ENCODE measurements at regions not wholly inside any gene's neighbourhood (a gene's known extent, or its start where the extent isn't known, plus 50 kb on each side); places are given as distances from the start of the nearest gene placed in this dataset.

DNA sequence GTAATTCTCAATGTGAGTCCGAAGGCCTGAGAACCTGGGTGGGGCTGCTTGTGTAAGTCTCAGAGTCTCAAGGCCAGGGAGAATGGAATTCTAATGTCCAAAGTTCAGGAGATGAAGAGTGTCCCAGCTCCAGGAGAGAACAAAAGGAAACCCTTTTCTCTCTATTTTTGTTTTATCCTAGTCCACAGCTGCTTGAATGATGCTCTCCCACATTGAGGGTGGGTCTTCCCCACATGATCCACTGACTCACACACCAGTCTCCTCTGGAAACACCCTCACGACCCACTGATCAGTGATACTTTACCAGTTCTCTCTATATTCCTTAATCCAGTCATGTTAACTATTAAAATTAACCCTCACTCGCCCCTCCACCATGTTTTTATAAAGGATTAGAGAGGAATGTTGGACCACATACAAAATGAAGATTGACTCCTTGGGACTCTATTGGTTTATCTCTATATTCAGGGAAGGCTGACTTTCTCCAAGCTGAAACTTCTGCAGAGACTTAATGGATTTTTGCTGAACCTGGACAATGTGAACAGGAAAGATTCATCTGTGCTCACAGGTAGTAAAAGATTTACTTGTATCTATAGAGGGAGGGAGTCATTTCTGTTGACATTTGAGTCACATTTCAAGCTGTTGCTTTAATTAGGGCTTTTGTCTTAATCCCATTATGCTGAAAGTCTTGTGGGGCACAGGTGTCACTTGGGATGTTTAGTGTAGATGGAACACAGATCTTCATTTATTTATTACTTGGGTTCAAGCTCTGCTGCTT is 1061.0 kb upstream of the TMEM132C start:
- TF ChIP-seq GATA3 (IDR thresholded peaks at IDR 0.05; ENCODE audit: low read depth, low read length) (no peak), GATA2 (IDR thresholded peaks at IDR 0.05; ENCODE audit: low read depth, low read length) (no peak)

DNA sequence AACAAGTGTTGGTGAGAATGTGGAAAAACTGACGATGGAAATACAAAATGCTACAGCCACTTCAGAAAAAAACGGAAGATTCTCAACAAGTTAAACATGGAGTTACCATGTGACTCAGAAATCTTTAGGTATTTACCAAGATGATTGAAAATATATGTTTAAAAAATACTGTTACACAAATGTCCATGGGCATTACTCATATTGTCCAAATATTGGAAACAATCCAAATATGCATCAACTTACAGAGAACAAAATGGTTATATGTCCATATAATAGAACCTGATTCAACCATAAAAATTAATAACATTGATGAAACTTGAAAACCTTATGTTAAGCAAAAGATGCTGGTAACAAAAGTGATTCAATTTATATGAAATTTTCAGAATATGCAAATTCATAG is 1057.7 kb upstream of the TMEM132C start:
- TF ChIP-seq GATA2 (IDR thresholded peaks at IDR 0.05; ENCODE audit: low read depth, low read length) (no peak), GATA3 (IDR thresholded peaks at IDR 0.05; ENCODE audit: low read depth, low read length) (no peak)

DNA sequence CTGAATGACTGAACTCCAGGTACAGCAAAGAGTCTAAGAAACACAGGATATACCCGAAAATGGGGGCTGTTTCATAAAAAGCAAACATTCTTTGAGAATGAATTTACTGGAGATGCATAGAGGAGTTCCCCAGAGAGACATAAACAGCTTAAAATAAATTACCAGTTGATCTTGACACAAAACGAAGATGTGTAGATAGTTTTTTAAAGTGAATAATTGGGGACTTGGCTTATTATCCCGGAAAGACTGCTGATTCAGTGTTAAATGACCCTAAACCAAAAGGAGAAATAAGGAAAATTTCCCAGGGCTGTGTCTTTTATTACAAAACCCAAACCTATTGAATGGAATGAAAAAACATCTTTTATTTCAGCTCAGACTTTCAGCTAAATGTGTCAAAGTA is 1052.8 kb upstream of the TMEM132C start:
- TF ChIP-seq GATA3 (IDR thresholded peaks at IDR 0.05; ENCODE audit: low read depth, low read length) (no peak), GATA2 (IDR thresholded peaks at IDR 0.05; ENCODE audit: low read depth, low read length) (no peak)

DNA sequence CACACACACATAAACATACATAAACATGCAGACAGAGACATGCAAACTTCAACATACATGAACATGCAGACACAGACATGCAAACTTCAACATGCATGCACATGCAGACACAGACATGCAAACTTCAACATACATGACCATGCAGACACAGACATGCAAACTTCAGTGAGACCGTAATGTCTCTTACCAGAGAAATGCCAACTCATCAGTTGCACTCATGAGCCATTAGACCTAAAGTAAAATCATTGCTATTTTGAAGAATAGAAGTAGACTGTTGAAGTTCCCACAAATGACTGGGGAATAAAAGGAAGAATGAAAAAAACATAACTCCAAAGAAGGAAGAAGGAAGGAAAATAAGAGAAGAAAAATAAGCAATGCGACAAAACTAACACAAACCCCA is 1044.0 kb upstream of the TMEM132C start:
- TF ChIP-seq GATA3 (IDR thresholded peaks at IDR 0.05; ENCODE audit: low read depth, low read length) (no peak), GATA2 (IDR thresholded peaks at IDR 0.05; ENCODE audit: low read depth, low read length) (no peak)

DNA sequence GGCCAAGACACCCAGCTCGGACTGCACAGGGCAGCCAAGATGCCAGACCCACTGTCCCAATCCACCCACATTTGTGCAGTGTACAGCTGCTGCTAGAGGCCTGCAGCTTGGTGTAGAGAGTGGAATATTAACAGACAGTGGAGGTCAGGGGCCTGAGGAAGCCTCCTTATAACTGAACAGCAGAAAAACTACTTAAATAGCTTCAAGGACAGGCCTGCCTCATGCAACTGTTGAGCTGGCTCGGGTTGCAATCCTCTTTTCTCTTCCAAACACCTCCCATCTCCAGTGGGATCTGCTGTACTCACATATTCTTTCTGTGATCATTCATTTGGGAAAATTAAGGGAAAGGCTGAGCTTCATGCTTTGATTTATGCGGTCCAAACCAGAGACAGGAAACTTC is 1043.2 kb upstream of the TMEM132C start:
- TF ChIP-seq GATA2 (IDR thresholded peaks at IDR 0.05; ENCODE audit: low read depth, low read length) (no peak), GATA3 (IDR thresholded peaks at IDR 0.05; ENCODE audit: low read depth, low read length) (no peak)

DNA sequence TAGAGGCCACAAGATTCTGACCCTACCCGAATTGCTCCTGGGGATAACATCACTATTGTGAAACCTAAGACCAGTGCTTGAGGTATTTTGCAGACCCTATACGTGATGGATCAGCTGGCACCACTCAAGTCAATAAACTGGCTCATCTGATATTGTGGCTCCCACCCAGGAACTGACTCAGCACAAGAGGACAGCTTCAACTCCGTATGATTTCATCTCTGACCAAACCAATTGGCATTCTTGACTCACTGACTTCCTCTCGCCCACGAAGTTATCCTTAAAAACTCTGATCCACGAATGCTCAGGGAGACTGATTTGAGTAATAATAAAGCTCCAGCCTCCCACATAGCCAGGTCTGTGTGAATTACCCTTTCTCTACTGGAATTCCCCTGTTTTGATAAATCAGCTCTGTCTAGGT is 1036.1 kb upstream of the TMEM132C start:
- no peak for TF ChIP-seq GATA3 (IDR thresholded peaks at IDR 0.05; ENCODE audit: low read depth, low read length)
- no peak for TF ChIP-seq GATA2 (IDR thresholded peaks at IDR 0.05; ENCODE audit: low read depth, low read length)

DNA sequence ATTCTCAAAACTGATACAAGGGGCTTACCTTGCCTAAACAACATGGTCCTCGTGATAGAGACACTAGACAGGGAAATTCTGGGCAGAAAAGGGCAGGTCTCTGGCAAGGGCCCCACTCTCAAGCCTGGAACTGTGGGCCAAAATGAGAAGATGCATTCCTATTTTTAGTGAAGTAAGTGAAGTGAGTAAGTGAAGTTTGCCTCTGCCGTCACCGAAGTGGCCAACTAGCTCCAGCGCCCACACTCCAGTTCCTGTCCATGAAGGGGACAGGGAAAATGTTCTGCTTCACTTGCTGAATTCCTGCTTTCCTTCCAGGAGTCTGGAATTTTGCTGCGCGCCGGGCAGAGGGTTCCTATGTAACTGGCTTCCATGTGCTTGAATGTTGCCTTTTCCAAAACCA is 1035.6 kb upstream of the TMEM132C start:
- TF ChIP-seq GATA3 (IDR thresholded peaks at IDR 0.05; ENCODE audit: low read depth, low read length) (no peak), GATA2 (IDR thresholded peaks at IDR 0.05; ENCODE audit: low read depth, low read length) (no peak)

DNA sequence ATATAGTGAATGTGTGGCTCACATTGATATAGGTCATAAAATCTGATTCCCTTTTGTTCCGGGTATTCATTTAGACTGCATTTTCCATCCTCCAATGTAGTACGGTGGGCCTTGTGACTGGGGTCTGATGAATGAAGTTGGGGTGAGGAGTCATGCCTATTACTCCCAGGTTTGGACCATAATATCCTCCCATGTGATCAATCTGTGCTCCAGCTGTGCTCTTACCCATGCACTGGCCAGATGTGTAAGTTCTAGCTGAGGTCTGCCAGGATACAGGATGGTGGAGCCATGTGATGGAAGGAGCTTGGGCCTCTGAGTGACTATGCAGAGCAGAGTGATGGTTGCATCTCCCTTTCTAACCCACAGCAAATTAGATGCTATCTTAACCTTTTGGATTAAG is 1034.0 kb upstream of the TMEM132C start:
- TF ChIP-seq GATA3 (IDR thresholded peaks at IDR 0.05; ENCODE audit: low read depth, low read length) (no peak), GATA2 (IDR thresholded peaks at IDR 0.05; ENCODE audit: low read depth, low read length) (no peak)

DNA sequence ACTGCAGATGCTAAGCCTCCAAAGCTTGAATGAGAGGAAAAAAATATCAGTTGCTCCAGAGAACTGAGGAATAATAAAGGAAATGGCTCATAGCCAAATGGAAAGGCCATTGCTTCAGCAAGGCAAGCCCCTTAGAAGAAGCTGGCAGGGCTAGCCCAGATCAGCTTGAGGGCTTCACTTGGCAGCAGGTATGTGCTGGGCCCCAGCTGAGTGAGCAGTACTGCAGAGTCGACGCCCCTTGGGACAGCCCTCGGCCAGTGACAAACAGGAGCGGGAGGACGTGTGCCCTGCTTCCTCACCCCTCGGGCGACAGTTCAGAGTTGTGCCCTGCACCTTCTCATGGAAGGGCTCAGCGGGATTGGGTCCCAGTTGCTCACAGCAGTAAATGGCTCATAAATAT is 1031.2 kb upstream of the TMEM132C start:
- no peak for TF ChIP-seq GATA2 (IDR thresholded peaks at IDR 0.05; ENCODE audit: low read depth, low read length)
- no peak for TF ChIP-seq GATA3 (IDR thresholded peaks at IDR 0.05; ENCODE audit: low read depth, low read length)

DNA sequence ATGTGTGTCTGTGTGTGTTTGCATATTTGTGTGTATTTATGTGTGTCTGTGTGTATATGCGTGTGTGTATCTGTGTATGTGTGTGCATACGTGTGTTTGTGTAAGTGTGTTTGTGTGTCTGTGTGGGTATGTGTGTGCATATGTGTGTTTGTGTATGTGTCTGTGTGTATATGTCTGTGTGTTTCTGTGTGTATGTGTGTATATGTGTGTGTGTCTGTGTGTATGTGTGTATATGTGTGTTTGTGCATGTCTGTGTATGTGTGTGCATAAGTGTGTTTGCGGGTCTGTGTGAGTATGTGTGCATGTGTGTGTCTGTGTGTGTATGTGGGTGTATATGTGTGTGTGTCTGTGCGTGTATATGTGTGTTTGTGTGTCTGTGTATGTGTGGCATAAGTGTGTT is 1030.5 kb upstream of the TMEM132C start:
- TF ChIP-seq GATA3 (IDR thresholded peaks at IDR 0.05; ENCODE audit: low read depth, low read length) = no peak
- no peak for TF ChIP-seq GATA2 (IDR thresholded peaks at IDR 0.05; ENCODE audit: low read depth, low read length)

DNA sequence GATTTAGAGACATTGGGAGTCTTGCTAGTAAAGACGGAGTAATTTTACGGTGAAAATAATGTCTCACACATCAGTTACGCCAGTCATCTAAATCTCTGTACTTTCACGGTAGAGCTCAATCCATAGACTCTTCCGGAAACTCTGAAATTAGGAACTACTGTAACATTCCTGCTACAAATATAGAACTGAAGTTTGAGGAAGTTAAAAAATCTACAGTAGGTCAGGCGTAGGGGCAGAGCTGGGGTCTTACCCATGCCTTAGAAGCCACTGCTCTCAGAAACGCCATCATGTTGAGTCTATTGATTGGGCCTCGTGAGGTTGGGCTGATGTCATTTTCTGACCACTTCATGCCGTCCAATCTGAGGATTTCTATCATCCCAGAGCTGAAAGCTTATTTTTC is 1029.8 kb upstream of the TMEM132C start:
- TF ChIP-seq GATA2 (IDR thresholded peaks at IDR 0.05; ENCODE audit: low read depth, low read length) = no peak
- TF ChIP-seq GATA3 (IDR thresholded peaks at IDR 0.05; ENCODE audit: low read depth, low read length) = no peak

DNA sequence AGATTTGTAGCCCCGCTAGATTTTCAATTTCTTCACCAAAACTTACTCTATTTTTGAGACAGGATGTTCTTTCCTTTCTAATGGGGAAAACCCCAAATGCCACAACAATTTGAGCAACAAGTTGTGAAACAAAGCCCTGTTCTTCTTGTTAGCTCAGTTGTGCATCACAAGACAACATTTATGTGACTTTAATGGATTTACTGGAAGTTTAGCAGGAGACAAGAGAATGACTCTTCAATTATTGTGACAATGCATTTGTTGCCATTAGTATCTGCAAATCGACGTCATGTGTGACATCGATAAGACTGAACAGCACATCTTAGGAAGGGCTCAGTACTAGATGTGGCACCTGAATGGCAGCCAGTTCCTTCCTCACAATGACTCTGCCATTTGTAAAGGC is 1028.9 kb upstream of the TMEM132C start:
- TF ChIP-seq GATA2 (IDR thresholded peaks at IDR 0.05; ENCODE audit: low read depth, low read length) (no peak), GATA3 (IDR thresholded peaks at IDR 0.05; ENCODE audit: low read depth, low read length) (no peak)

DNA sequence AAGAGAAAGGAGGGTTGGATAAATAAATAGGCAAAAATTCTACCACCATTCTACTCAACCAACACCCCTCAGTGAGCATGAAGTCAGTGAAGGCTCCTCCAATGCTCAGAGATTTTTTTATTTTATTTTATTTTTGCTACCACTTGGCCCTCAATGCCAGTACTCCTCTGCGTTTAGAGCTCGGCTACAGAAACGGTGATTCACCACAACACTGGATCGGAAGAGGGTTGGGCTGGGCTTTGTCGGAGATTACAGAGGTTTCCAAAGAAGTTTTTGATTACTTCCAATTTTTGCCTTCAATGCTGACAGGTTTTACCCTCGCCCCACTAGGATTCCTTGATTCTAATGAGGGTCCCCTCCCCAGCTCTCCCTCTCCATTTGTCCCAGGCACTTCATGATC is 1027.2 kb upstream of the TMEM132C start:
- TF ChIP-seq GATA3 (IDR thresholded peaks at IDR 0.05; ENCODE audit: low read depth, low read length) (no peak), GATA2 (IDR thresholded peaks at IDR 0.05; ENCODE audit: low read depth, low read length) (no peak)

DNA sequence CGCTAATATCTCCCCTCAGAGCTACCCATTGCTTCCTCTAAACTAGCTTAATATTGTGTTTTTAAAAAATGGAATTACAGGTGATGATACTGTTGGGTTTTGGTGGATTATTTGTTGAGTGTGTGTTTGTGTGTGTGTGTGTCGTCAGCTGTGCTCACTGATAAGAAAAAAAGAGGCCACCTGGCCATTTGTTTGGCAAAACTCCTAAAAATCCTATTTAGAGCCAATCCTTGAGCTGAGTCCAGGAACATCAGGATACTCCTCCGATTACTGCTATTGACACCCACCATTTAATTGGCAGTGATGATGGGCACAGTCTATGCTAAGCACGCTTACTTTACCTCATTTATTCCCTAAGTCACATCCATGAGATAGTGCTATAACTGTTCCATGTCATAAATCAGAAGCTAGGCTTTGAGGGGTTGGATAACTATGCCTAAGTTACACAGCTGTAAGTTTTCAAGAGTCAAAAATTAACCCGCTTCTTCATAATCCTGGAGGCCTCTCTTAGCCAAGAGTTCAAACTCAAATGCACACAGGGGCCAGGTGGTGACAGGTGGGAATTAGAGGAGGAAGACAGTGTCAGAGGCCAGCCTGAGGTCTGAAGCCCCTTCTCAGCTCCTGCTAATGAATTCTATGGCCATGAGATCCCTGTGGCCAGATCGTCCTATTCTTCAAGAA is 1026.6 kb upstream of the TMEM132C start:
- TF ChIP-seq GATA3 (IDR thresholded peaks at IDR 0.05; ENCODE audit: low read depth, low read length) = no peak
- no peak for TF ChIP-seq GATA2 (IDR thresholded peaks at IDR 0.05; ENCODE audit: low read depth, low read length)

Measured in SH-SY5Y (cell line).